ENCODE measurements at regions not wholly inside any gene's neighbourhood (a gene's known extent, or its start where the extent isn't known, plus 50 kb on each side); places are given as distances from the start of the nearest gene placed in this dataset.

- H3K79me2 ChIP-seq (ENCODE audit: low read length) = no peaks in the 10 kb centered on the region
- H3K4me3 ChIP-seq (ENCODE audit: low read length) = no peak overlapping the region
- peaks cover 8% of the 10 kb centered on the region for H3K4me1 ChIP-seq (ENCODE audit: low read length)
- H3F3A ChIP-seq (ENCODE audit: insufficient read depth, low read length) = 0 out of 2 replicates have a peak, but pooled peaks cover 4% of the 10 kb centered on the region
- peak; percentile 24 for DNase-seq
- peak overlapping the region; percentile 76 for H3K4me2 ChIP-seq (ENCODE audit: low read depth, low read length)
- H3K9ac ChIP-seq (ENCODE audit: low read length) = peak overlapping the region; percentile 45; the same call in 1 of the 2 replicates
- peak overlapping the region; percentile 88; the same call in 1 of the 2 replicates for H3K27ac ChIP-seq (ENCODE audit: low read length)
- no peaks in the 10 kb centered on the region for H4K20me1 ChIP-seq (ENCODE audit: insufficient read depth, low read length)
- peak overlapping the region; percentile 58; the same call in 1 of the 2 replicates for H2AFZ ChIP-seq (ENCODE audit: low read length)
- TF ChIP-seq EZH2 (optimal IDR thresholded peaks at IDR 0.05; ENCODE audit: low read depth, low read length) (no peak), CTCF (IDR thresholded peaks at IDR 0.05; ENCODE audit: low read length) (no peak), EZH2phosphoT487 (IDR thresholded peaks at IDR 0.05; ENCODE audit: low read length) (no peak)
- no peaks in the 10 kb centered on the region for H3K9me2 ChIP-seq (replicated peaks; ENCODE audit: insufficient read depth, low read length)
- H3K27me3 ChIP-seq (replicated peaks; ENCODE audit: insufficient read depth, low read length) = no peaks in the 10 kb centered on the region
- H3K36me3 ChIP-seq (replicated peaks; ENCODE audit: insufficient read depth, low read length) = no peaks in the 10 kb centered on the region
- no peaks in the 10 kb centered on the region for H3K9me3 ChIP-seq (replicated peaks; ENCODE audit: insufficient read depth, low read length)
These were observed 119.5 kb upstream of the FRMD1 start for GRCh38 chr6:168198302-168199180.

- DNase-seq = no peak
- H3K9ac ChIP-seq (ENCODE audit: low read length) = no peak overlapping the region
- H3K79me2 ChIP-seq (ENCODE audit: low read length) = no peaks in the 10 kb centered on the region
- no peak overlapping the region for H3K4me3 ChIP-seq (ENCODE audit: low read length)
- H3K9me3 ChIP-seq (replicated peaks; ENCODE audit: insufficient read depth, low read length) = no peaks in the 10 kb centered on the region
- 0 out of 2 replicates have a peak, but pooled peaks cover 4% of the 10 kb centered on the region for H3F3A ChIP-seq (ENCODE audit: insufficient read depth, low read length)
- peaks cover 8% of the 10 kb centered on the region for H3K4me1 ChIP-seq (ENCODE audit: low read length)
- no peaks in the 10 kb centered on the region for H3K36me3 ChIP-seq (replicated peaks; ENCODE audit: insufficient read depth, low read length)
- TF ChIP-seq EZH2 (optimal IDR thresholded peaks at IDR 0.05; ENCODE audit: low read depth, low read length) = no peak
- TF ChIP-seq CTCF (IDR thresholded peaks at IDR 0.05; ENCODE audit: low read length) = no peak
- TF ChIP-seq EZH2phosphoT487 (IDR thresholded peaks at IDR 0.05; ENCODE audit: low read length) = no peak
- H3K4me2 ChIP-seq (ENCODE audit: low read depth, low read length) = no peak overlapping the region; the same call in 1 of the 2 replicates
- no peaks in the 10 kb centered on the region for H3K9me2 ChIP-seq (replicated peaks; ENCODE audit: insufficient read depth, low read length)
- H4K20me1 ChIP-seq (ENCODE audit: insufficient read depth, low read length) = no peaks in the 10 kb centered on the region
- H3K27me3 ChIP-seq (replicated peaks; ENCODE audit: insufficient read depth, low read length) = no peaks in the 10 kb centered on the region
- peak overlapping the region; percentile 88; the same call in 1 of the 2 replicates for H3K27ac ChIP-seq (ENCODE audit: low read length)
- H2AFZ ChIP-seq (ENCODE audit: low read length) = no peak overlapping the region
These were observed 118.8 kb upstream of the FRMD1 start for GRCh38 chr6:168197636-168198301.

- Histone ChIP-seq H3K4me1 (ENCODE audit: low read length) (peaks cover 8% of the 10 kb centered on the region), H3K27ac (ENCODE audit: low read length) (no peak overlapping the region)
- TF ChIP-seq CTCF (IDR thresholded peaks at IDR 0.05; ENCODE audit: low read length) (no peak), EZH2 (optimal IDR thresholded peaks at IDR 0.05; ENCODE audit: low read depth, low read length) (no peak), EZH2phosphoT487 (IDR thresholded peaks at IDR 0.05; ENCODE audit: low read length) (no peak)
These were observed 118.0 kb upstream of the FRMD1 start for GRCh38 chr6:168196881-168197635.

More at GRCh38 chr6:168196881-168197635, 118.0 kb upstream of the FRMD1 start:
- no peak for DNase-seq
- Histone ChIP-seq H4K20me1 (ENCODE audit: insufficient read depth, low read length) (no peaks in the 10 kb centered on the region), H3K9ac (ENCODE audit: low read length) (no peak overlapping the region), H3K36me3 (replicated peaks; ENCODE audit: insufficient read depth, low read length) (no peaks in the 10 kb centered on the region), H3K9me2 (replicated peaks; ENCODE audit: insufficient read depth, low read length) (no peaks in the 10 kb centered on the region), H3K4me3 (ENCODE audit: low read length) (no peak overlapping the region), H3K4me2 (ENCODE audit: low read depth, low read length) (no peak overlapping the region), H3F3A (ENCODE audit: insufficient read depth, low read length) (0 out of 2 replicates have a peak, but pooled peaks cover 4% of the 10 kb centered on the region), H3K79me2 (ENCODE audit: low read length) (no peaks in the 10 kb centered on the region), H3K9me3 (replicated peaks; ENCODE audit: insufficient read depth, low read length) (no peaks in the 10 kb centered on the region), H2AFZ (ENCODE audit: low read length) (no peak overlapping the region), H3K27me3 (replicated peaks; ENCODE audit: insufficient read depth, low read length) (no peaks in the 10 kb centered on the region)
